Fibroblast of skin of right biceps (primary cell): ENCODE measurements at regions not wholly inside any gene's neighbourhood (a gene's known extent, or its start where the extent isn't known, plus 50 kb on each side); places are given as distances from the start of the nearest gene placed in this dataset.

Experiments
- DNase-seq: peaks from one replicate; pipeline ENCODE4 v3.0.0-alpha.2; 2013

DNA sequence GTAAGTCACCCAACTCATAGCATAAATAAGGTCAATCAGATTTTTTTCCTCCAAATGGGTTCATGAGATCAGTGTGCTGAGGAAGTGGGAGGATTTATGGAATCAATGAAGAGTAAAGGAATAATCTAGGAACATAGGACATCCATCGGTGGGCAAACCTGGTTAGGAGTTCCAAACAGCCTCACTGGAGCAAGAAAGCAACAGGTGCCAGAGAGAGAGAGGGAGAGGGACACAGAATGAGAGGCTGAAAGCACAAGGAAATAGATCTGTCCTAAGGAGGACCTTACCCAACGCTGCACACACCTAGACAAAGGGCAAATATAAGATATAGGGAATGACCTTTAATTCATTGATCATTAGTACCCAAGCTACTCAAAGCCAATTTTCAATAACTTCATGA is 119.5 kb upstream of the ANKRD1 start:
- no peak for DNase-seq

DNA sequence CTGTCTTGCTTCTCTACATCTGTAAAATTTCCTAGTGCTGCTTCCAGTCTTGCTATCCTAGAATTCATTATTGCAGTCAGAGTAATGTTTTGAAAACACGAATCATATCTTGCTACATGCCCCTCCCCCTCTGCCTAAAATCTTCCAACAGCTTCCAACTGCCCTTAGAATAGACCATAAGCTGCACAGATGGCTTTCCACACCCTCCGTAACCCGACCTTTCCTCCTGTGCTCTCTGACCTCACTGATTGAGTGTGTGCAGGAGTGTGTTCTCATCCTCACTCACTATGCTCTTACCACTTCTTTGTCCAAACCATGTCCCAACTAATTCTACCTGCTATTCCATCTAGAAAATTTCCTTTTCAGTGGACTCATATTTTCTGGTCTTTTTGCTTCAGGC is 121.2 kb upstream of the ANKRD1 start:
- DNase-seq, result no peak

DNA sequence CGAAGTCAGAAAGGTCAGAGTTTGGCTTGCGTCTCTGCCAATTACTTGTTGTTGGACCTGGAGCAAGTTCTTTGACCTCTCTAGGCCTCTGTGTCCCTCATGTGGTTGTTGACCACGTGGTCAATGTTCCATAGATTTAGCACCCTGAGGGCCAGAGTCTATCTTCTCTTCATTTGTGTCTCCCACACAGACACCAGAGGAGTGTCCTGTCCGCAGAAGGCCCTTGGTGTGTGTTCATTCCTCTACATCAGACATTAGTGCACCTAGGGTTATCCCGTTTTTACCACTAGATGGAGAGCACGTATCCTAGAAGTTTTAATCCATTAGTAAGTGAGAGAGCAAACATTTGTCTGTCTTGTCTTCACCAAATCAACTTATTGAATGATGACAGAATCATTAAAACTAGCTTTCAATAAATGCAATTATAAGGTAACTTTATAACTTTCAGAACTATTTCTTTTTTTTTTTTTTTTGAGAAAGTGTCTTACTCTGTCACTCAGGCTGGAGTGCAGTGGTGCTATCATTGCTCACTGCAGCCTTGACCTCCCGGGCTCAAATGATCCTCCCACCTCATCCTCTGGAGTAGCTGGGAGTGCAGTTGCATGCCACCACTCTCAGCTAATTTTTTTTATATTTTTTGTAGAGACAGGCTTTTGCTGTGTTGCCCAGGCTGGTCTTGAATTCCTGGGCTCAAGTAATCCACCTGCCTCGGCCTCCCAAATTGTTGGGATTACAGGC is 122.5 kb upstream of the ANKRD1 start:
- DNase-seq, result peak; percentile 35

DNA sequence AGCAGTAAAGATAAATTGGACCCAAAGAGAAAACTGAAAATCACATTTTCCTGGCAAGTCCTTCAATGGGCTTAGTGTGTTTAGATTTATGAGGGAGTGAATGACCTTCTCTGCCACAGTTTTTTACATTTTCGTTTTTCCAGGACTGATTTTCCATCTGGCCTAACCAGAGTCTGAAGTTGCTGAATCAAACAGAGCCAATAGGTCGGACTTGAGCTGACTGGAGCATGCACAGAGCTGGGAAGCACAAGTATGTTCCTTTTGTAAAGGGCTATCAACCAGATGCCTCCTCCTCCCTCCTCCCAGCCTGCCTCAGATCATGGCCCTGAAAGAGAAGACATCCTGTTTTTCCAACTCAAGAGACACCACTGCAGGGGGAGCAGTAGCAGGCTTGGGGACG is 126.0 kb upstream of the ANKRD1 start:
- DNase-seq, result no peak

GRCh38 chr10:91048380-91048779 is 127.5 kb upstream of the ANKRD1 start:
- DNase-seq, result no peak

GRCh38 chr10:91049296-91049987 is 128.6 kb upstream of the ANKRD1 start:
- no peak for DNase-seq

DNA sequence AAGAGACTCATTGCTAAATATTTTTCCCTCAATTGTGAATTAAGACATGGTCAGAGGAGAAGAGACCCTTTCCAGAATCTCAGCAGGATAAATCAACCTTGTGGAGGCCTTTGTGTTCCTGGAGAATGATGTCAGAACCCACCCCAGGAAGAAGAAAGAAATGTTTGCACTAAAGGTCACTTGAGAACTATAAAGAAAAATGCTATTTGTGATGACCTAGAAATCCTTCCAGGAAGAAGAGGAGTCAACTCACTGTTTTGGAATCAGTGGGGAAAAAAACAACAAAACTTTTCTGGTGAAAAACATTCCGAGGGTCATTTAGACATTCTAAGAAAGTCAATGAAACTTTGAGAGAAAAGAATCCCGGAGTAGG is 129.1 kb upstream of the ANKRD1 start:
- DNase-seq, result no peak

GRCh38 chr10:91050371-91051034 is 129.6 kb upstream of the ANKRD1 start:
- no peak for DNase-seq

GRCh38 chr10:91051829-91052228 is 130.9 kb upstream of the ANKRD1 start:
- DNase-seq, result no peak

DNA sequence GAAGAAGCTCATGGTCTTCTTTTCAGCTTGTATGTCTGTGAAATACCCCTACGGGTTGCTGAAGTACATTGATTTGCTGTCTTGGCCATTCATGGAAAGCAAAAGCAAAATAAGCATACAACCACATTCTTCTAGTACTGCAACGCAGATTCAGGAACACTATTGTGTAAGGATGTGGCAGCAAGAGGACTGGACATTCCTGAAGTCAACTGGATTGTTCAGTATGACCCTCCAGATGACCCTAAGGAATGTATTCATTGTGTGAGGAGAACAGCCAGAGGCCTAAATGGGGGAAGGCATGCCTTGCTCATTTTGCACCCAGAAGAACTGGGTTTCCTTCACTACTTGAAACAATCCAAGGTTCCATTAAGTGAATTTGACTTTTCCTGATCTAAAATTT is 133.4 kb upstream of the ANKRD1 start:
- no peak for DNase-seq

DNA sequence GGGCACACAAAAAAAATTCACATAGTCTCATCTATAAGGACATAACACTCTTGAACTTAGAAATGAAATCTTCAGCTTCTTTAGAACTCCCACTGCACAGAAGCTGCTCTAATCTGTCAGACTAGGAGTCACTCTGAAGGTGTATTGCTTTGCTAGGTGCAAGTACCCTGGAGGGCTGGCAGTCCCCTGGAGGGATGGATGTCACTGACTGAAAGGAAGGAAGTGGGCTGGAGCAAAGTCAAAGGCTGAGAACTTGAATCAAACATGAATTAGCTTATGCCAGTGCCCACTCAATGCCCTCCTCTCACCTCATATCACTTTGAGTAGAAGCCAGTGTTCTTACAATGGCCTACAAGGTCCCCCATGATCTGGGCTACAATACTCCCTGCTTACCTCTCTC is 140.3 kb upstream of the ANKRD1 start:
- DNase-seq, result no peak

GRCh38 chr10:91061608-91062007 is 140.7 kb upstream of the ANKRD1 start:
- DNase-seq, result no peak

- DNase-seq, result no peak
Observed at GRCh38 chr10:91062091-91062490, 141.2 kb upstream of the ANKRD1 start.

GRCh38 chr10:91071786-91072185 is 148.7 kb upstream of the PCGF5 start:
- no peak for DNase-seq

- DNase-seq, result no peak
Observed at GRCh38 chr10:91073286-91073979, 147.0 kb upstream of the PCGF5 start.

- DNase-seq, result no peak
Observed at GRCh38 chr10:91076991-91077548, 143.4 kb upstream of the PCGF5 start.

DNA sequence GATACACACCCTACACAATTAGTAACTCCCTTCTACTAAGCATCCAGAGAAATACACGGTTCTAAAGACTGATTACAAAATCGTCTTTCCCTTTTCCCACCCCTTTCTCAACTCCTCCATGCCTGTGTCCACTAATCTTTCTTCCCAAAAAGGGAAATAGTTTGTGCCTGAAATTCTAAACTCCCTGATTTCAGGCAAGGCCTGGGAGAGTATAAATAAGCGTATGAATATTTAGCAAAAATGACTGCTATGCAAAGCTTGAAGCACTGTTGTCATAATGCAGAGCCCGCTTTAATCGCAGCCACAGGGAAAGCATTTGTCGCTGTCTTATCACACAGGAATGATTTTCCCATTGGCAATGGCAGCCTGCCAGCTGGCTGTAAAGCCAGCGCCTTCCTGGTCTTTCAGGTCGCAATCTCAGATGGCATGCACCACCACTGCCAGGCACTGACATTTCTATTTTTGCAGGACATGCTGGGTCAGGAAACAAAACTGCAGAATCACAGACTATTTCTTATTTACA is 142.9 kb upstream of the PCGF5 start:
- peak; percentile 63 for DNase-seq

DNA sequence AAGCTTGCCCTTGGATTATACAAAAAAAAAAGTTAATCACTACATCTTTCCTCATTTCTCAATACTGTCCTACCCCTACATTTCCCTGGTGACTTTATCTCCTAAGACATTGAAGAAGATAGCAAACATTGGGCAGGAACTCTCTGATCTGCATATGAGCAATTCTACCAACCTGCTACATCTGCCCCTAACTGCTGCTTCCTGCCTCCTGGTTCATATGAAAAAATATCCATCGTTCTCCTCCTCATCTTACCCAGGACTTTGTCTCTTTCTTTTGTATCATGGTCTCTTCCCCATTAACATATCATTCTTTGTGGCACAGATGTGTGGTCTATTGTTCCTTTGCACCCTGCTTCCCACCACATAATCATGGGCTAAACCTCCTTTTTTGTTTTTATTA is 139.7 kb upstream of the PCGF5 start:
- DNase-seq, result no peak

GRCh38 chr10:91082447-91082846 is 138.0 kb upstream of the PCGF5 start:
- no peak for DNase-seq

DNA sequence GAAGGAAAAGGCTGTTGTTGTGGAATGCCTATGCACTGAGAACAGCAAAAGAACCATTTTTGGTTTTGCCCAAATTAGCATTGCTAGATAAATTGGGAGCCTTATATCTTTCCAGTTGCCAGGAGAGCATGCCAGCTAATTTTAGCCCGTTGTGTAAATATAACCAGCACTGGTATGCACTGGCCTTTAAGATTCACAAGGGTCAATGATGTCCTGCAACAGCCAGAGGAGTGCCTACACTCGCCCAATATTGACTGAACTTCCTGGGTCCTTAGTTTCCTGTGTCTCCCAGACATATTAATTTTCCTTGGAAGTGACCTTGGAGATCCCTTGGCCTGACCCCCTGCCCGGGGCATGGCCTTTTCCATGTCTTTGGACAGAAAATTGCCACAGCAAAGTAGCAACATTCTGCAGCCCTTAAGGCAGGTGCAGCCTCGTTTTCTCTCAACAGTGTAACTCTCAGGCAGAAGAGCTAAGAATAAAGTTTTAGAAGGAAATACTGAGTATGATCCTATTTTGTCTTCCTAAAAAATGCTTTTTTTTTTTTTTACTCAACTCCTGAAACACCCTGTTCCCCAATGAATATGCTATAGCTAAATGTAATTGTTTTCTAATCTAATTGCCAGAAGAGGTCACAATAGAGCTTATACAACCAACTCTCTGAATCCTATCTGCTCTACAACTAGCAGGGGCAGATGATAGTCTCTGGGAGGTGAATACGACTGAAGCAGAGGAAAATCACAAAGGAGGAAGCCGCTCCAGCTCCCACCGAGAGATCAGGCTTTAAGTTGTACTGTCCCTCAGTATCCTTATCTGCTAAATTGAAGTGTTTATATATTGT is 131.9 kb upstream of the PCGF5 start:
- peak; percentile 15 for DNase-seq

DNA sequence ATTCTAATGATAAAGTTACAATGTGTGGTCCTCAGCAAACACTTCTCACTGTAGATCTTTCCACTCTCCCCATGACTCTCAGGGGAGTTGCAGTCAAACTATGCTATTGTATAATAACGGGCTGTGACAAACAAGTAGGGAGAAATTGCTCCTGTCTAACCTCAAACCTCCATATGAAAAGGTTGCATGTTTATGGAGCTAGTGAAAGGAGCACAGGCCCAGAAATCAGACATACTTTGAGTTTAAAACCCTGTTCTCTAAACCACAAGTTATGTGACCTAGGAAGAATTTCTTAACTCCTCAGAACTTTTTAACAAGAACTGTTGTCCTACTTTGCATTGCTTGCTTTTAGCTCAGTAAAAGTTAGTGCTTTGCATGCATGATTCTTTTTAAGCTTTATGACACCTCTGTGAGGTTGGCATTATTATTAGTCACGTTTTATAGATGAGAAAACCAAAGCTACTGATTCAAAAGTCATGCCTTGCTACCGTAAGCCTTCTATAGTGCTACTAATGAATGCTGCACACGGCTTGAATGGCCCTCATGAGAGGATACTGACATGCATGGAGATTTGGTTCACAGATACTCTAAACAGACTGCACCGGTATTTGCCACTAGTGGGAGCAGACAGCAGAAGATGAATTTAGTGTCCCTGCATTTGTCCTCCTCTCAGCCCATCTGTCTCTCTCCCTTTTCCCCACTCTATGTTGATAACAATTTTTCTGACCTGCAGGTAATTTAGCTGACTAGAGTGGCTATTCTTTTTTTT is 129.5 kb upstream of the PCGF5 start:
- peak; percentile 10 for DNase-seq
